Endothelial cell of umbilical vein (primary cell): ENCODE measurements at regions not wholly inside any gene's neighbourhood (a gene's known extent, or its start where the extent isn't known, plus 50 kb on each side); places are given as distances from the start of the nearest gene placed in this dataset.

ENCODE experiments used
- BruUV-seq: library from RNA; stranded (reverse); fragments of 400-500 nt; replicated peaks from 2 replicates; lab custom pipeline; 2021; lab: Mats Ljungman, UMichigan
- CTCF ChIA-PET: fragments of 300-600, 350-600 bp; sonication (Branson Sonifier 250); formaldehyde crosslinking; loops from one replicate; lab custom pipeline; 2021; ENCODE audit warnings: antibody characterized with exemption, inconsistent platforms; lab: Charles Lee
- POLR2A ChIA-PET: fragments of 300-600, 350-600 bp; sonication (Branson Sonifier 250); formaldehyde crosslinking; loops from one replicate; lab custom pipeline; 2021; ENCODE audit warnings: antibody characterized with exemption, inconsistent platforms; lab: Charles Lee
- DNase-seq: peaks from one replicate; pipeline ENCODE4 v3.0.0-alpha.2; 2011; ENCODE audit warnings: low read depth, low spot score
- FAIRE-seq: peaks from 2 replicates; lab custom pipeline; 2011; peaks lifted over from hg19 to GRCh38; lab: Jason Lieb, UNC
- H2AFZ ChIP-seq: 2 replicates; pipeline ENCODE4 v1.6.0; 2012; ENCODE audit warnings: low read depth, low read length, control low read depth, inconsistent platforms
- H3K27ac ChIP-seq: 2 replicates; pipeline ENCODE4 v1.5.1; 2011; ENCODE audit warnings: low read depth, mild to moderate bottlenecking, control low read depth, low read length, moderate library complexity; ENCODE audit not compliant: insufficient read depth
- H3K27me3 ChIP-seq, 2 experiments: 2 replicates each; pipeline versions ENCODE4 v1.6.0 to v1.6.1; 2011; ENCODE audit warnings: low read length in 2 of 2, mixed read lengths in 1 of 2; ENCODE audit not compliant: control insufficient read depth in 2 of 2, insufficient read depth in 2 of 2
- H3K36me3 ChIP-seq, 2 experiments: 2 replicates in 1 of 2; 3 replicates in 1 of 2; pipeline ENCODE4 v1.5.1; 2011; ENCODE audit warnings: low read length in 2 of 2, mild to moderate bottlenecking in 1 of 2, moderate library complexity in 1 of 2; ENCODE audit not compliant: control insufficient read depth in 2 of 2, insufficient read depth in 2 of 2; ENCODE audit errors: extremely low read depth in 1 of 2
- H3K4me1 ChIP-seq: 3 replicates; pipeline ENCODE4 v1.5.1; 2011; ENCODE audit warnings: mild to moderate bottlenecking, low read length; ENCODE audit not compliant: control insufficient read depth, insufficient read depth; ENCODE audit errors: extremely low read depth
- H3K4me2 ChIP-seq: 2 replicates; pipeline ENCODE4 v1.6.1; 2011; ENCODE audit warnings: low read length, control low read depth, mixed read lengths; ENCODE audit not compliant: insufficient read depth
- H3K4me3 ChIP-seq, 3 experiments: fragments of 200-600 bp in 1 of 3; sonication (generic), shearing (Covaris generic) in 1 of 3; replicated peaks in 1 of 3; 2 replicates each; pipeline ENCODE4 v1.5.1; 2011 to 2016; ENCODE audit warnings: control low read depth in 3 of 3, low read length in 3 of 3, mild to moderate bottlenecking in 2 of 3, inconsistent platforms in 1 of 3, low read depth in 1 of 3, moderate library complexity in 1 of 3; ENCODE audit not compliant: insufficient read depth in 1 of 3
- H3K79me2 ChIP-seq: 2 replicates; pipeline ENCODE4 v1.6.0; 2012; ENCODE audit warnings: low read length, inconsistent platforms; ENCODE audit not compliant: control insufficient read depth, insufficient read depth
- H3K9ac ChIP-seq: replicated peaks from 2 replicates; pipeline ENCODE3; 2011; ENCODE audit warnings: low read length, control low read depth; ENCODE audit not compliant: insufficient read depth; ENCODE audit errors: extremely low read depth
- H3K9me1 ChIP-seq: replicated peaks from 3 replicates; pipeline ENCODE4 v1.6.0; 2011; ENCODE audit warnings: mild to moderate bottlenecking, low read length; ENCODE audit not compliant: control insufficient read depth, insufficient read depth; ENCODE audit errors: extremely low read depth
- H3K9me3 ChIP-seq: replicated peaks from 2 replicates; pipeline ENCODE4 v1.5.1; 2012; ENCODE audit warnings: low read length, inconsistent platforms; ENCODE audit not compliant: control insufficient read depth, insufficient read depth
- H4K20me1 ChIP-seq: replicated peaks from 2 replicates; pipeline ENCODE3; 2011; ENCODE audit warnings: mild to moderate bottlenecking, low read length; ENCODE audit not compliant: control insufficient read depth, insufficient read depth; ENCODE audit errors: extremely low read depth
- CTCF ChIP-seq, 2 donors: IDR thresholded peaks; 1 replicate in 1 of 2; 2 replicates in 1 of 2; pipeline ENCODE4 v1.5.1; 2011; ENCODE audit warnings: low read length in 2 of 2, mild to moderate bottlenecking in 2 of 2, moderate library complexity in 2 of 2, control low read depth in 1 of 2, inconsistent platforms in 1 of 2, low read depth in 1 of 2; ENCODE audit not compliant: insufficient read depth in 1 of 2; ENCODE audit errors: extremely low read depth in 1 of 2
- EZH2 ChIP-seq: IDR thresholded peaks from 2 replicates; pipeline ENCODE4 v1.6.1; 2012; ENCODE audit warnings: borderline replicate concordance, low read depth, mild to moderate bottlenecking, moderate library complexity, low read length, inconsistent platforms; ENCODE audit not compliant: severe bottlenecking
- FOS ChIP-seq: IDR thresholded peaks from 2 replicates; pipeline ENCODE4 v1.6.1; 2011; ENCODE audit warnings: mild to moderate bottlenecking, low read length, moderate library complexity, borderline replicate concordance; ENCODE audit not compliant: insufficient read depth
- GATA2 ChIP-seq: IDR thresholded peaks from 2 replicates; pipeline ENCODE4 v1.7.0; 2011; ENCODE audit warnings: low read depth, mild to moderate bottlenecking, moderate library complexity, mixed read lengths, low read length; ENCODE audit not compliant: insufficient read length, insufficient read depth
- JUN ChIP-seq: IDR thresholded peaks from 2 replicates; pipeline ENCODE4 v1.6.1; 2011; ENCODE audit warnings: borderline replicate concordance, low read depth; ENCODE audit not compliant: insufficient read length, insufficient read depth
- MAX ChIP-seq: IDR thresholded peaks from 2 replicates; pipeline ENCODE4 v1.6.1; 2011; ENCODE audit not compliant: insufficient read depth, insufficient read length
- MYC ChIP-seq: IDR thresholded peaks from one replicate; pipeline ENCODE4 v1.6.1; 2011; ENCODE audit warnings: mild to moderate bottlenecking, low read depth, low read length
- POLR2A ChIP-seq: IDR thresholded peaks from 2 replicates; pipeline ENCODE4 v1.6.1; 2012; ENCODE audit warnings: low read depth, mild to moderate bottlenecking, control low read depth, low read length
- POLR2AphosphoS5 ChIP-seq: IDR thresholded peaks from 2 replicates; pipeline ENCODE4 v1.6.1; 2012; ENCODE audit warnings: low read depth, mild to moderate bottlenecking, control low read depth, low read length, moderate library complexity; ENCODE audit not compliant: insufficient read depth
- dilution Hi-C: fragments of 300-500 bp; cut with MboI; formaldehyde crosslinking; loops from one replicate; pipeline ENCODE4 v1.15.0; 2019; ENCODE audit warnings: low sequenced_read_pairs; ENCODE audit not compliant: extremely low pct_ligation_motif_present
- intact Hi-C: fragments of 100-400 bp; cut with micrococcal nuclease; formaldehyde crosslinking; loops from one replicate; pipeline ENCODE4 v1.10.0; 2022

GRCh38 chr14:100432652-100433427, 109.7 kb downstream of the SLC25A47 start:
- H3K9me1 ChIP-seq = no peaks in the 10 kb centered on the region
- no peaks in the 10 kb centered on the region for H3K36me3 ChIP-seq
- FAIRE-seq (no peak), DNase-seq (no peak)
- H4K20me1 ChIP-seq = no peaks in the 10 kb centered on the region
- H2AFZ ChIP-seq = no peak overlapping the region
- H3K27ac ChIP-seq = no peak overlapping the region
- no peaks in the 10 kb centered on the region for H3K27me3 ChIP-seq
- intact Hi-C loops (no loop called here), dilution Hi-C loops (no loop called here)
- no peak overlapping the region for H3K9ac ChIP-seq
- no peak overlapping the region for H3K4me3 ChIP-seq
- CTCF ChIA-PET = no interaction called here
- no peaks in the 10 kb centered on the region for H3K9me3 ChIP-seq
- BruUV-seq = no TSS peak
- no peaks in the 10 kb centered on the region for H3K79me2 ChIP-seq
- POLR2A ChIA-PET = no interaction called here
- no peak overlapping the region for H3K4me2 ChIP-seq
- no peaks in the 10 kb centered on the region for H3K4me1 ChIP-seq
- TF ChIP-seq EZH2 = no peak
- TF ChIP-seq FOS = no peak
- TF ChIP-seq CTCF (IDR thresholded peaks at IDR 0.05; ENCODE audit: extremely low read depth in 1 of 2, insufficient read depth in 1 of 2, low read depth in 1 of 2, low read length in 2 of 2) = no peak

DNA sequence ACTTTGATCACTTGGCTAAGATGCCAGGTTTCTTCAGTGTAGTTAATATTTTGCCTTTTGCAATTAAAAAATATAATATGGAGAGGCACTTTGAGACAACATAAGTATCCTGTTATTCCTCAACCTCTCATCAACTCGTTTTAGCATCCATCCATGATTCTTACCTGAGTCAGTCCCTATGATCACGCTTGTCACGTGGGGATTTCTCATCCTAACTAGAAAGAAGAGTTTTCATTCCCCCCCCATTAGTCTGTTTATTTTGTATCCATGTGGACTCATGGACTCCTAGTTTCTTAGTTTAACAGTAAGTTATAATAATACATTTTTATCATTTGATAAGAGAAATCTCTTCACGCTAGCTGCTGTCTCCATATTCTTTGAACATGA, 110.3 kb downstream of the SLC25A47 start:
- Histone ChIP-seq H3K4me3 (no peak overlapping the region), H3K27ac (no peak overlapping the region), H4K20me1 (no peaks in the 10 kb centered on the region), H2AFZ (no peak overlapping the region), H3K27me3 (no peaks in the 10 kb centered on the region), H3K9me3 (no peaks in the 10 kb centered on the region), H3K36me3 (no peaks in the 10 kb centered on the region), H3K79me2 (no peaks in the 10 kb centered on the region), H3K9ac (no peak overlapping the region), H3K9me1 (no peaks in the 10 kb centered on the region), H3K4me2 (no peak overlapping the region), H3K4me1 (no peaks in the 10 kb centered on the region)
- no TSS peak for BruUV-seq
- POLR2A ChIA-PET = no interaction called here
- no peak for DNase-seq
- CTCF ChIA-PET = no interaction called here
- intact Hi-C loops = no loop called here
- TF ChIP-seq POLR2A (no peak), POLR2AphosphoS5 (no peak), FOS (no peak), CTCF (IDR thresholded peaks at IDR 0.05; ENCODE audit: extremely low read depth in 1 of 2, insufficient read depth in 1 of 2, low read depth in 1 of 2, low read length in 2 of 2) (no peak), JUN (no peak), EZH2 (no peak), MAX (no peak), MYC (no peak), GATA2 (no peak)
- FAIRE-seq = no peak
- dilution Hi-C loops = no loop called here
